Aorta (tissue), 5 donors: ENCODE measurements at regions not wholly inside any gene's neighbourhood (a gene's known extent, or its start where the extent isn't known, plus 50 kb on each side); places are given as distances from the start of the nearest gene placed in this dataset.
"Not testable (repeated sequence)": the region's sequence is repeated elsewhere in the genome, so short reads cannot be mapped to it uniquely, and the experiment has no call there.

Experiments
- ATAC-seq: fragments of 200-7000 bp; cut with Tn5 transposase; one replicate; pipeline ENCODE4 v1.9.1; 2022; ENCODE audit warnings: moderate library complexity; ENCODE audit not compliant: low FRiP score
- DNase-seq, 2 donors: peaks; one replicate each; pipeline ENCODE4 v3.0.0-alpha.2; 2020
- H3K27ac ChIP-seq, 2 donors: one replicate each; pipeline ENCODE4 v1.5.1; 2013; ENCODE audit warnings: low read length in 2 of 2, mild to moderate bottlenecking in 2 of 2, moderate library complexity in 2 of 2, control low read depth in 1 of 2, inconsistent platforms in 1 of 2, low read depth in 1 of 2
- H3K27me3 ChIP-seq, 2 donors: one replicate each; pipeline ENCODE4 v1.6.1; 2013; ENCODE audit warnings: control low read depth in 1 of 2, low read length in 1 of 2, mild to moderate bottlenecking in 1 of 2, moderate library complexity in 1 of 2; ENCODE audit not compliant: insufficient read depth in 2 of 2, control insufficient read depth in 1 of 2
- H3K36me3 ChIP-seq, 2 donors: one replicate each; pipeline ENCODE4 v1.6.1; 2013; ENCODE audit warnings: control low read depth in 1 of 2, low read length in 1 of 2, mild to moderate bottlenecking in 1 of 2; ENCODE audit not compliant: insufficient read depth in 2 of 2, control insufficient read depth in 1 of 2
- H3K4me1 ChIP-seq, 2 donors: one replicate each; pipeline ENCODE4 v1.6.1; 2013; ENCODE audit warnings: low read length in 2 of 2, control low read depth in 1 of 2, mild to moderate bottlenecking in 1 of 2, moderate library complexity in 1 of 2; ENCODE audit not compliant: insufficient read depth in 2 of 2, control insufficient read depth in 1 of 2
- H3K4me3 ChIP-seq, 2 donors: one replicate each; pipeline ENCODE4 v1.5.1; 2013; ENCODE audit warnings: low read length in 2 of 2, control low read depth in 1 of 2, mild to moderate bottlenecking in 1 of 2
- H3K9me3 ChIP-seq: one replicate; pipeline ENCODE4 v1.6.1; 2013; ENCODE audit warnings: mild to moderate bottlenecking, low read length; ENCODE audit not compliant: control insufficient read depth
- WGBS, 2 donors: extraction: QIAGEN DNeasy Blood & Tissue Kit; methylation state at CpG; one replicate each; pipeline ENCODE4 v1.1.7; 2013; 5-methylcytosine and 5-hydroxymethylcytosine counted together
- intact Hi-C, 2 donors: fragments of 100-400 bp; cut with DNase I; formaldehyde crosslinking; loops; one replicate each; pipeline versions ENCODE4 v1.14.2 to v1.15.0; 2022
- donor health status: healthy with polysubstance abuse.
- donor health status: Bipolar disorder and iron deficiency.
- donor health status: DM: no; HTN: no; CAD: no.
- donor health status: DM: no; HTN: no; CAD: no.
- donor health status: DM: yes; HTN: yes; CAD: no.

DNA sequence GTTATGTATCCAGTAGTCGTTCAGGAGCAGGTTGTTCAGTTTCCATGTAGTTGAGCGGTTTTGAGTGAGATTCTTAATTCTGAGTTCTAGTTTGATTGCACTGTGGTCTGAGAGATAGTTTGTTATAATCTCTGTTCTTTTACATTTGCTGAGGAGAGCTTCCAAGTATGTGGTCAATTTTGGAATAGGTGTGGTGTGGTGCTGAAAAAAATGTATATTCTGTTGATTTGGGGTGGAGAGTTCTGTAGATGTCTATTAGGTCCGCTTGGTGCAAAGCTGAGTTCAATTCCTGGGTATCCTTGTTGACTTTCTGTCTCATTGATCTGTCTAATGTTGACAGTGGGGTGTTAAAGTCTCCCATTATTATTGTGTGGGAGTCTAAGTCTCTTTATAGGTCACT lies 68.6 kb upstream of the IZUMO1R start:
- intact Hi-C loops, H3K4me3 ChIP-seq, DNase-seq, H3K27me3 ChIP-seq, H3K9me3 ChIP-seq, H3K4me1 ChIP-seq, H3K36me3 ChIP-seq, ATAC-seq, H3K27ac ChIP-seq: not testable (repeated sequence)
- 66 to 69% methylated on average over 1 of the region's 3 CpGs for WGBS, 2 donors

- H3K9me3 ChIP-seq, H3K27ac ChIP-seq, H3K4me3 ChIP-seq, H3K36me3 ChIP-seq, ATAC-seq, intact Hi-C loops, H3K4me1 ChIP-seq, DNase-seq, H3K27me3 ChIP-seq: not testable (repeated sequence)
- 82% methylated on average over 3 of the region's 4 CpGs for WGBS, 2 donors
These were observed 68.0 kb upstream of the IZUMO1R start for GRCh38 chr11:94236416-94236815.

GRCh38 chr11:94237447-94238153 lies 66.8 kb upstream of the IZUMO1R start:
- H3K27me3 ChIP-seq, H3K4me1 ChIP-seq, H3K27ac ChIP-seq, H3K36me3 ChIP-seq, intact Hi-C loops, ATAC-seq, H3K4me3 ChIP-seq, H3K9me3 ChIP-seq: not testable (repeated sequence)
- DNase-seq = peak; percentile 62 to 90
- WGBS, 2 donors = 74 to 77% methylated on average over 18 of the region's 18 CpGs

GRCh38 chr11:94238154-94238735 lies 66.1 kb upstream of the IZUMO1R start:
- H3K4me3 ChIP-seq, H3K36me3 ChIP-seq, intact Hi-C loops, H3K4me1 ChIP-seq, H3K27ac ChIP-seq, H3K27me3 ChIP-seq, H3K9me3 ChIP-seq: not testable (repeated sequence)
- DNase-seq (peak; percentile 59 to 92), ATAC-seq (peak; percentile 90)
- WGBS, 2 donors = 90 to 91% methylated on average over 24 of the region's 24 CpGs

GRCh38 chr11:94238774-94239173 lies 65.6 kb upstream of the IZUMO1R start:
- ATAC-seq, H3K27ac ChIP-seq, H3K4me1 ChIP-seq, H3K27me3 ChIP-seq, DNase-seq, intact Hi-C loops, H3K36me3 ChIP-seq, H3K9me3 ChIP-seq, H3K4me3 ChIP-seq: not testable (repeated sequence)

GRCh38 chr11:94241896-94242295 lies 62.5 kb upstream of the IZUMO1R start:
- intact Hi-C loops = no loop called here
- Histone ChIP-seq H3K27ac (no peak overlapping the region), H3K4me3 (no peak overlapping the region), H3K4me1 (no peaks in the 10 kb centered on the region), H3K9me3 (peaks cover 3% of the 10 kb centered on the region), H3K27me3 (no peaks in the 10 kb centered on the region), H3K36me3 (no peaks in the 10 kb centered on the region)
- ATAC-seq (no peak), DNase-seq (no peak)
- WGBS, 2 donors = 38 to 49% methylated on average over 2 of the region's 2 CpGs

- no peak overlapping the region for H3K4me3 ChIP-seq
- H3K27me3 ChIP-seq = no peaks in the 10 kb centered on the region
- no peak overlapping the region for H3K27ac ChIP-seq
- intact Hi-C loops = no loop called here
- no peaks in the 10 kb centered on the region for H3K4me1 ChIP-seq
- no peaks in the 10 kb centered on the region for H3K36me3 ChIP-seq
- ATAC-seq = no peak
- 83% methylated on average over 4 of the region's 4 CpGs for whole genome bisulfite sequencing, 2 donors
- DNase-seq = no peak
- peaks cover 1% of the 10 kb centered on the region for H3K9me3 ChIP-seq
These were observed 60.5 kb upstream of the IZUMO1R start for GRCh38 chr11:94243571-94244515.

- Histone ChIP-seq H3K36me3 (no peaks in the 10 kb centered on the region), H3K4me3 (no peak overlapping the region), H3K27me3 (no peaks in the 10 kb centered on the region), H3K9me3 (peaks cover 1% of the 10 kb centered on the region), H3K4me1 (no peaks in the 10 kb centered on the region), H3K27ac (no peak overlapping the region)
- ATAC-seq = no peak
- DNase-seq = no peak
- intact Hi-C loops = no loop called here
These were observed 59.3 kb upstream of the IZUMO1R start for GRCh38 chr11:94245121-94245520.
